IgD-negative memory B cell (primary cell): ENCODE measurements at regions not wholly inside any gene's neighbourhood (a gene's known extent, or its start where the extent isn't known, plus 50 kb on each side); places are given as distances from the start of the nearest gene placed in this dataset.
A peak's percentile ranks its signal among the peaks of the same experiment; 100 is the strongest.
"Not testable (repeated sequence)": the region's sequence is repeated elsewhere in the genome, so short reads cannot be mapped to it uniquely, and the experiment has no call there.

Experiments used
- H3K27ac Mint-ChIP-seq, 3 donors: one replicate each; pipeline ENCODE4 v1.8.0; 2020 to 2022; ENCODE audit warnings: mild to moderate bottlenecking in 3 of 3, mixed read lengths in 3 of 3, moderate library complexity in 1 of 3
- H3K27me3 Mint-ChIP-seq: one replicate; pipeline ENCODE4 v1.8.0; 2021; ENCODE audit warnings: mixed read lengths
- H3K36me3 Mint-ChIP-seq: one replicate; pipeline ENCODE4 v1.8.0; 2020; ENCODE audit warnings: mild to moderate bottlenecking, mixed read lengths
- H3K4me1 Mint-ChIP-seq, 3 donors: one replicate each; pipeline ENCODE4 v1.8.0; 2020 to 2022; ENCODE audit warnings: mixed read lengths in 3 of 3, mild to moderate bottlenecking in 1 of 3
- H3K4me3 Mint-ChIP-seq, 4 donors: one replicate each; pipeline ENCODE4 v1.8.0; 2020 to 2022; ENCODE audit warnings: mild to moderate bottlenecking in 4 of 4, mixed read lengths in 4 of 4, moderate library complexity in 3 of 4
- H3K9me3 Mint-ChIP-seq, 3 donors: one replicate each; pipeline ENCODE4 v1.8.0; 2020 to 2021; ENCODE audit warnings: mixed read lengths in 3 of 3, mild to moderate bottlenecking in 1 of 3

GRCh38 chr1:60861961-60862567 is 220.3 kb upstream of the NFIA start:
- Mint-ChIP-seq H3K4me1 (peaks cover 0 to 3% (median 0%) of the 10 kb centered on the region in 3 donors), H3K27me3 (peaks cover 2% of the 10 kb centered on the region), H3K36me3 (no peaks in the 10 kb centered on the region), H3K9me3 (no peaks in the 10 kb centered on the region), H3K4me3 (no peak overlapping the region), H3K27ac (peak overlapping the region in 1 of 3 donors; percentile 43)

GRCh38 chr1:60859111-60859510 is 223.2 kb upstream of the NFIA start:
- Mint-ChIP-seq H3K4me1 (peaks cover 0 to 3% (median 0%) of the 10 kb centered on the region in 3 donors), H3K27me3 (peaks cover 2% of the 10 kb centered on the region), H3K36me3 (no peaks in the 10 kb centered on the region), H3K4me3 (no peak overlapping the region), H3K9me3 (no peaks in the 10 kb centered on the region), H3K27ac (no peak overlapping the region)

DNA sequence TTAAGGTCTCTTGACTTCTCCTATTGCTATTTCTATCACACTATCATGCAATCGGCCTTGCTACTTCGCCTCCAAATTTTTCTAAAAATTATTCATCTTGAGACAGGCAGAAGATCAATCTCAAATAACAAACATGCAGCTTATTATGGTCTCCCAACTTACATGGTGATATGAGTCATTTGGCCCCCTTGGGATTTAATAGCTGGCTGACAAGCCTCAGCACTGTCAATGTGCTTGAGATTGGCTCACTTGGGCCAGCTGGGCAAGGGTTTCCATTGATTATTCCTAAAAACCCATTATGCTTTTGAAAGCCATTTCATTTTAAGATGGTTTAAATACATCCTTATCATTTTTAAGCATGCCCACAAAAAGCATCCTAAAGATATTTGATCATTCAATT is 224.5 kb upstream of the NFIA start:
- H3K27ac Mint-ChIP-seq: no peak overlapping the region
- H3K36me3 Mint-ChIP-seq: no peaks in the 10 kb centered on the region
- no peak overlapping the region for H3K4me3 Mint-ChIP-seq
- no peaks in the 10 kb centered on the region for H3K4me1 Mint-ChIP-seq
- no peaks in the 10 kb centered on the region for H3K9me3 Mint-ChIP-seq
- peaks cover 2% of the 10 kb centered on the region for H3K27me3 Mint-ChIP-seq

- Mint-ChIP-seq H3K27ac (no peak overlapping the region), H3K27me3 (peaks cover 6% of the 10 kb centered on the region), H3K36me3 (no peaks in the 10 kb centered on the region), H3K9me3 (peaks cover 2 to 8% (median 5%) of the 10 kb centered on the region in 3 donors), H3K4me3 (no peak overlapping the region), H3K4me1 (no peaks in the 10 kb centered on the region)
Observed at GRCh38 chr1:60850084-60850483, 232.3 kb upstream of the NFIA start.

- Mint-ChIP-seq H3K4me1 (no peaks in the 10 kb centered on the region), H3K9me3 (peaks cover 2 to 8% (median 8%) of the 10 kb centered on the region in 3 donors), H3K27me3 (peaks cover 6% of the 10 kb centered on the region), H3K36me3 (no peaks in the 10 kb centered on the region), H3K4me3 (no peak overlapping the region), H3K27ac (no peak overlapping the region)
Observed at GRCh38 chr1:60849401-60849800, 233.0 kb upstream of the NFIA start.

DNA sequence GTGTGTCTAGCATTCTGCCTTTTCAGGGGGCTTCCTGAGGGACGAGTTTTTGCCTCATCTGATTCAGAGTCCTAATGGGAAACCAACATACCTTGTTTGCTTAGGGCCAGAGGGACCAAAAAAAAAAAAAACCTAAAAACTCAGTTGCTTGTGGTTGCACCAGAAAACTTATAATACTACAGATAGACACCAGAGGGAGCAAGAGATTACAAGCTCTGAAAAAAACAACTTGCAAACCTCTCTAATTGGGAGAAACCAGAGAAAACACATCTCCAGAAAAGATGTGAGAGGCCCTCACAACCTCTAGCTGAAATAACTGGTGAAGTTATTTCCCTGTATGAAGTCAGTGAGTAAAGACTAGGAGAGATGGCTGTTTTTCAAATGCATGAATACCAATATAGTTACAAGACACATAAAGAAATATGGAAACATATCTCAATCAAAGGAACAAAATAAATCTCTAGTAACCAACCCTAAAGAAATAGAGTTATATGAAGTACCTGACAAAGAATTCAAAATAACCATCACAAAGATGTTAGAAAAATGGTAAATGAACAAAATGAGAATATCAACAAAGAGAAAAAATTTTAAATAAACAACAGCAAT is 233.7 kb upstream of the NFIA start:
- no peaks in the 10 kb centered on the region for H3K36me3 Mint-ChIP-seq
- H3K4me3 Mint-ChIP-seq: no peak overlapping the region
- H3K27ac Mint-ChIP-seq: no peak overlapping the region
- no peaks in the 10 kb centered on the region for H3K4me1 Mint-ChIP-seq
- H3K27me3 Mint-ChIP-seq: peaks cover 6% of the 10 kb centered on the region
- H3K9me3 Mint-ChIP-seq: peaks cover 4 to 8% (median 8%) of the 10 kb centered on the region in 3 donors

GRCh38 chr1:60847855-60848582 is 234.3 kb upstream of the NFIA start:
- peaks cover 4 to 8% (median 8%) of the 10 kb centered on the region in 3 donors for H3K9me3 Mint-ChIP-seq
- H3K27ac Mint-ChIP-seq: no peak overlapping the region
- no peaks in the 10 kb centered on the region for H3K36me3 Mint-ChIP-seq
- peaks cover 6% of the 10 kb centered on the region for H3K27me3 Mint-ChIP-seq
- no peak overlapping the region for H3K4me3 Mint-ChIP-seq
- H3K4me1 Mint-ChIP-seq: no peaks in the 10 kb centered on the region

DNA sequence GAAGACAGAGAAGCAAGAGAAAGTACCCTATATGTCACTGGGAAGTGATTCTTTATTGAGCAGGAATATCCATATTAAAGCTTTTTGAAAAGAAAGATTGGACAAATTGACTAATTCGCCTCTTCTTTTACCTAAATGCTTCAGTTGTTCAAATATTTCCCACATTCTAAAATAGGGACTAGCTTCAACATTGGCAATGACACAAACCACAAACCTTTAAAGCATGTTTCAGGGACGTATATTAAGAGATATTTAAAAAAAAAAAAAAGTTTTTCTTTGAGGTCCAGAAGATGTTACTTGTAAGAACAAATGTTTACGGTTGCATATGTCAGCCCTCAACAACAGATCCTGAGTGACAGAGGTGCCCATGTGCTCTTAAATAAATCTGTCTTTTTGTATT is 235.0 kb upstream of the NFIA start:
- Mint-ChIP-seq H3K9me3 (peaks cover 4 to 8% (median 8%) of the 10 kb centered on the region in 3 donors), H3K27ac (no peak overlapping the region), H3K27me3 (peaks cover 6% of the 10 kb centered on the region), H3K36me3 (no peaks in the 10 kb centered on the region), H3K4me1 (no peaks in the 10 kb centered on the region), H3K4me3 (no peak overlapping the region)

GRCh38 chr1:60845659-60846058 is 236.7 kb upstream of the NFIA start:
- not testable (repeated sequence) for H3K4me3 Mint-ChIP-seq, H3K27me3 Mint-ChIP-seq, H3K36me3 Mint-ChIP-seq, H3K9me3 Mint-ChIP-seq, H3K27ac Mint-ChIP-seq, H3K4me1 Mint-ChIP-seq

GRCh38 chr1:60842304-60842703 is 240.1 kb upstream of the NFIA start:
- Mint-ChIP-seq H3K27ac (no peak overlapping the region), H3K36me3 (no peaks in the 10 kb centered on the region), H3K9me3 (peaks cover 0 to 11% (median 4%) of the 10 kb centered on the region in 3 donors), H3K27me3 (peaks cover 4% of the 10 kb centered on the region), H3K4me1 (no peaks in the 10 kb centered on the region), H3K4me3 (no peak overlapping the region)

DNA sequence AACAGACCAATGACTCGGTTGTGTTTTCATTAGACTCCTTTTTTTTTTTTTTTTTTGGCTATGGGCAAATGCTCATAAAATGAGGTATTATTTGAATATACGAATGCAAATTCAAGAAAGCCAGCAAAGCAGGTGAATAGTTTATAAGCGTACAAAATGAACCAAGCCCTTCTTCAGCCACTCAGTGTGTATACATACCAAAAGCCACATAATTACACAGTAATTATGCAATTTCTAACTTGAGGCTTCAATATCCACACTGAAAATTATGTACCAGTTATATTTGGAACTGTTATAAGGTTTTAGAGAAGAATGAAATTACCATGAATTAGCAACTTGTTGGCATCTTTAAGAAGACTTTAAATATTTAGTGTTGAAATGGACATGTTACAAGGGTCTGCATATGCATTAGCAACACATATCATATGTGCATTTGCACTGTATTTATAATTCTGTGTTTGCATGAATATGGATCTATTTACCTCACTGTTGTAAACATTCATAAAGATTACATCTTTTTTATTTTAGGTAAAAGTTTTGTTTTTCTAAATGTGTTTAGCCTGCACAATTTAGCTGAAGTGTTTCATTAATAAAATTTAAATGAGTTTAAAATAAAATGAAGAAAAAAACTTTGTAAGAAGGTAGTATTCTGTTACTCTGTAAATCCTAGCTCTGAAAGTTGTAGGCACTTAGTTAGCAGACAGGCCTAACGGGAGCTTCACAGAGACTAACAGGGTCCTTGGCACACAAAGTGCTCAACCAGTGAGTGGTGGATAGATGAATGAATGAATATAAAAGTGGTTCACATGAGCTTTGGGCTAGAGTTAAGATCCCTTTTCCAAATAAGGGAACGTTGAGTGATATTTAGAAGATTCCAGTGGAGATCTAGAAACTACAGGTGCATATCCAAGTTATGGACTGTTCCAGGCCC is 241.0 kb upstream of the NFIA start:
- Mint-ChIP-seq H3K9me3 (peaks cover 0 to 11% (median 4%) of the 10 kb centered on the region in 3 donors), H3K27me3 (peaks cover 4% of the 10 kb centered on the region), H3K4me3 (no peak overlapping the region), H3K36me3 (no peaks in the 10 kb centered on the region), H3K27ac (no peak overlapping the region), H3K4me1 (no peaks in the 10 kb centered on the region)

DNA sequence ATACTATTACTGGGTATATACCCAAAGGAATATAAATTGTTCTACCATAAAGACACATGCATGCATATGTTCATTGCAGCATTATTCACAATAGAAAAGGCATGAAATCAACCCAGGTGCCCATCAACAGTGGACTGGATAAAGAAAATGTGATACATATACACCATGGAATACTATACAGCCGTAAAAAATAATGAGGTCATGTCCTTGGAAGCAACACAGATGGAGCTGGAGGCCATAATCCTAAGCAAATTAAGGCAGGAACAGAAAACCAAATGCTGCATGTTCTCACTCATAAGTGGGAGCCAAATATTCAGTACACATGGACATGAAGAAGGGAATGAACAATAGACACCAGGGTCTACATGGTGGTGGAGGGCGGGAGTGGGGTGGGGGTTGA is 241.9 kb upstream of the NFIA start:
- H3K27me3 Mint-ChIP-seq, H3K27ac Mint-ChIP-seq, H3K36me3 Mint-ChIP-seq, H3K4me1 Mint-ChIP-seq, H3K4me3 Mint-ChIP-seq: not testable (repeated sequence)
- H3K9me3 Mint-ChIP-seq: peaks cover 0 to 11% (median 4%) of the 10 kb centered on the region in 3 donors

- no peak overlapping the region for H3K4me3 Mint-ChIP-seq
- no peaks in the 10 kb centered on the region for H3K36me3 Mint-ChIP-seq
- peaks cover 12% of the 10 kb centered on the region for H3K27me3 Mint-ChIP-seq
- H3K9me3 Mint-ChIP-seq: peaks cover 0 to 6% (median 0%) of the 10 kb centered on the region in 3 donors
- H3K27ac Mint-ChIP-seq: no peak overlapping the region
- H3K4me1 Mint-ChIP-seq: no peaks in the 10 kb centered on the region
Observed at GRCh38 chr1:60835649-60836048, 246.7 kb upstream of the NFIA start.

DNA sequence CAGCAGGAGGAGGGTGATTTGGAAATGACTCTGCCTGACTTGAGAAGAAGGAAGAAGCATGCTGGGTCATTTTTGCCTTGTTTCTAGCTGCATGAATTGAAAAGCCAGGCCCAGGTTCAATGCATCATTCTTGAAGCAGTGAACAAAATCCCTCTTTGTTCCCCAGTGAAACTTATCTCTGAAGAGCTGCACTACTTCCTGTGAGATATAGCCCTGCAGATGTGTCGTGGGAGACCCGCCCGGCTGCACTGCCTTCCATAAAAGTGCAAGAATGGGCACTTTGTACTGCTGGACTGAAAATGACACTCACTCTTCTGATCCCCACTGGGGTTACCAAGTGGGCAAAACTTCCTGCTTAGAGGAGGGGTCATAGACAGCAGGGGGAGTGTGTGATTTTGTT is 249.2 kb upstream of the NFIA start:
- H3K9me3 Mint-ChIP-seq: no peaks in the 10 kb centered on the region
- peaks cover 12% of the 10 kb centered on the region for H3K27me3 Mint-ChIP-seq
- H3K36me3 Mint-ChIP-seq: no peaks in the 10 kb centered on the region
- no peaks in the 10 kb centered on the region for H3K4me1 Mint-ChIP-seq
- H3K4me3 Mint-ChIP-seq: no peak overlapping the region
- no peak overlapping the region for H3K27ac Mint-ChIP-seq

DNA sequence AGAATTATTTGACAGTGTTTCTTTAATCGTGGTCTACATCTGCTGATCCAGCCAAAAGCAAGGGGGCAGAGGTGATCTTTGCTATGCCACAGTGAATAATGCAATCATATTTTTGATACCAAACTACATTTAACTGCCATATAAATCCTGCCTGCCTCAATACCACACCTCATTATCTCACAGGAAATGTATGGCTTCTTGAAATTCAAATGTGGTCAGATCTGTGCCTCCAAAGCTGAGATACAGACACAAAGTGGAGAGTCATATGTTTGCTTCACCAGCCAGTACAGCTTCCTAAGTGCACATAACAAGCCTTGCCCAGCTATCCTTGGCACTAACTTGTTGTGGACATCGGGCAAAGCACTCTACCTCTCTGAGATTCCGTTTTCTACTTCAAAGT is 250.0 kb upstream of the NFIA start:
- Mint-ChIP-seq H3K9me3 (no peaks in the 10 kb centered on the region), H3K4me3 (no peak overlapping the region), H3K4me1 (no peaks in the 10 kb centered on the region), H3K27me3 (peaks cover 11% of the 10 kb centered on the region), H3K36me3 (no peaks in the 10 kb centered on the region), H3K27ac (no peak overlapping the region)
